H1 (cell line): ENCODE measurements at regions not wholly inside any gene's neighbourhood (a gene's known extent, or its start where the extent isn't known, plus 50 kb on each side); places are given as distances from the start of the nearest gene placed in this dataset.

ENCODE experiments used
- CTCF ChIA-PET: fragments of 300-600 bp; sonication (Branson Sonifier 250); formaldehyde crosslinking; loops from one replicate; lab custom pipeline; 2021; ENCODE audit not compliant: partially characterized antibody; lab: Charles Lee
- POLR2A ChIA-PET: fragments of 300-600 bp; sonication (Branson Sonifier 250); formaldehyde crosslinking; loops from one replicate; lab custom pipeline; 2021; ENCODE audit warnings: inconsistent platforms; ENCODE audit not compliant: partially characterized antibody; lab: Charles Lee
- DNase-seq, 2 experiments: peaks; one replicate each; pipeline versions ENCODE4 v3.0.0 to v3.0.0-alpha.2; 2010 to 2022; ENCODE audit warnings: low spot score in 2 of 2, low read depth in 1 of 2, mixed read lengths in 1 of 2
- FAIRE-seq: peaks from 2 replicates; lab custom pipeline; 2011; peaks lifted over from hg19 to GRCh38; lab: Jason Lieb, UNC
- H2AFZ ChIP-seq: 2 replicates; pipeline ENCODE4 v1.8.1; 2012; ENCODE audit warnings: low read length, inconsistent platforms
- H2AK5ac ChIP-seq: 2 replicates; pipeline ENCODE4 v1.6.1; 2013; ENCODE audit warnings: low read depth, low read length
- H2BK120ac ChIP-seq: replicated peaks from 2 replicates; pipeline ENCODE3; 2013; ENCODE audit warnings: low read depth, low read length, inconsistent platforms
- H2BK12ac ChIP-seq: 2 replicates; pipeline ENCODE4 v1.6.1; 2013; ENCODE audit warnings: low read depth, low read length
- H2BK15ac ChIP-seq: 2 replicates; pipeline ENCODE4 v1.6.1; 2013; ENCODE audit warnings: low read length
- H2BK20ac ChIP-seq: 2 replicates; pipeline ENCODE4 v1.6.1; 2013; ENCODE audit warnings: low read length
- H2BK5ac ChIP-seq: 2 replicates; pipeline ENCODE4 v1.6.1; 2013; ENCODE audit warnings: low read depth, low read length
- H3K14ac ChIP-seq: 2 replicates; pipeline ENCODE4 v1.6.1; 2013; ENCODE audit warnings: inconsistent platforms; ENCODE audit not compliant: insufficient read length
- H3K18ac ChIP-seq: 2 replicates; pipeline ENCODE4 v1.6.1; 2013; ENCODE audit warnings: low read length; ENCODE audit errors: extremely low read depth
- H3K23ac ChIP-seq: 2 replicates; pipeline ENCODE4 v1.6.1; 2013; ENCODE audit warnings: inconsistent platforms; ENCODE audit not compliant: insufficient read length
- H3K23me2 ChIP-seq: 2 replicates; pipeline ENCODE4 v1.6.1; 2013; ENCODE audit warnings: low read depth, low read length
- H3K27ac ChIP-seq: 2 replicates; pipeline ENCODE4 v1.6.1; 2011; ENCODE audit warnings: low read depth, low read length, inconsistent platforms
- H3K27me3 ChIP-seq, 4 experiments: replicated peaks in 1 of 4; 1 replicate in 1 of 4; 2 replicates in 3 of 4; pipeline versions ENCODE4 v1.6.1 to v1.8.1; 2011 to 2013; ENCODE audit warnings: low read length in 3 of 4, mild to moderate bottlenecking in 3 of 4, inconsistent platforms in 2 of 4, mixed read lengths in 2 of 4, moderate library complexity in 1 of 4; ENCODE audit not compliant: control insufficient read depth in 3 of 4, insufficient read depth in 3 of 4; ENCODE audit errors: extremely low read depth in 1 of 4
- H3K36me3 ChIP-seq, 4 experiments: 2 replicates each; pipeline versions ENCODE4 v1.6.1 to v1.8.1; 2011 to 2013; ENCODE audit warnings: mild to moderate bottlenecking in 4 of 4, low read length in 3 of 4, moderate library complexity in 2 of 4, control low read depth in 1 of 4, inconsistent platforms in 1 of 4; ENCODE audit not compliant: insufficient read depth in 4 of 4, control insufficient read depth in 2 of 4
- H3K4ac ChIP-seq: replicated peaks from 2 replicates; pipeline ENCODE3; 2013; ENCODE audit warnings: low read length, low read depth, mixed read lengths, inconsistent platforms; ENCODE audit not compliant: insufficient read length
- H3K4me1 ChIP-seq, 4 experiments: replicated peaks in 1 of 4; 1 replicate in 1 of 4; 2 replicates in 3 of 4; pipeline versions ENCODE4 v1.6.1 to v1.8.1; 2011 to 2013; ENCODE audit warnings: low read length in 3 of 4, inconsistent platforms in 2 of 4, mixed read lengths in 1 of 4; ENCODE audit not compliant: insufficient read depth in 4 of 4, control insufficient read depth in 3 of 4
- H3K4me2 ChIP-seq, 2 experiments: 2 replicates each; pipeline versions ENCODE4 v1.6.1 to v1.8.1; 2011 to 2013; ENCODE audit warnings: low read depth in 2 of 2, low read length in 2 of 2, control low read depth in 1 of 2, inconsistent platforms in 1 of 2, mild to moderate bottlenecking in 1 of 2; ENCODE audit not compliant: insufficient read depth in 1 of 2
- H3K4me3 ChIP-seq, 4 experiments: fragments of 200-600, 300-600 bp in 1 of 4; sonication (generic), shearing (Covaris generic), sonication (Bioruptor Twin) in 1 of 4; 2 replicates each; pipeline versions ENCODE4 v1.5.1 to v1.8.1; 2011 to 2016; ENCODE audit warnings: low read length in 4 of 4, low read depth in 3 of 4, control low read depth in 2 of 4, inconsistent platforms in 2 of 4, mild to moderate bottlenecking in 2 of 4, mixed read lengths in 1 of 4, moderate library complexity in 1 of 4; ENCODE audit not compliant: insufficient read depth in 2 of 4; ENCODE audit errors: extremely low read depth in 1 of 4
- H3K56ac ChIP-seq: replicated peaks from 2 replicates; pipeline ENCODE3; 2013; ENCODE audit warnings: low read depth, mild to moderate bottlenecking, mixed read lengths, low read length, inconsistent platforms; ENCODE audit not compliant: insufficient read length
- H3K79me1 ChIP-seq: 2 replicates; pipeline ENCODE4 v1.6.1; 2013; ENCODE audit warnings: low read depth, low read length, control low read depth
- H3K79me2 ChIP-seq, 2 experiments: 2 replicates each; pipeline versions ENCODE4 v1.6.1 to v1.8.1; 2012 to 2013; ENCODE audit warnings: low read length in 2 of 2, mild to moderate bottlenecking in 2 of 2, inconsistent platforms in 1 of 2; ENCODE audit not compliant: insufficient read depth in 2 of 2, control insufficient read depth in 1 of 2
- H3K9ac ChIP-seq, 4 experiments: replicated peaks in 1 of 4; 1 replicate in 1 of 4; 2 replicates in 3 of 4; pipeline versions ENCODE4 v1.6.1 to v1.8.1; 2011 to 2013; ENCODE audit warnings: low read depth in 3 of 4, low read length in 3 of 4, control low read depth in 2 of 4, mild to moderate bottlenecking in 2 of 4, moderate library complexity in 2 of 4, inconsistent platforms in 1 of 4; ENCODE audit errors: extremely low read depth in 1 of 4
- H3K9me3 ChIP-seq, 2 experiments: 2 replicates each; pipeline versions ENCODE4 v1.6.1 to v1.8.1; 2012 to 2013; ENCODE audit warnings: mild to moderate bottlenecking in 2 of 2, moderate library complexity in 2 of 2, control low read depth in 1 of 2, inconsistent platforms in 1 of 2, low read depth in 1 of 2, low read length in 1 of 2, mixed read lengths in 1 of 2; ENCODE audit not compliant: insufficient read depth in 2 of 2
- H4K20me1 ChIP-seq, 2 experiments: replicated peaks in 1 of 2; 2 replicates each; pipeline versions ENCODE3 to v1.8.1; 2011 to 2013; ENCODE audit warnings: inconsistent platforms in 2 of 2, low read length in 2 of 2, mild to moderate bottlenecking in 1 of 2; ENCODE audit not compliant: insufficient read depth in 2 of 2, control insufficient read depth in 1 of 2
- H4K5ac ChIP-seq: 2 replicates; pipeline ENCODE4 v1.6.1; 2013; ENCODE audit warnings: low read length, low read depth, mixed read lengths, inconsistent platforms; ENCODE audit not compliant: insufficient read length
- H4K8ac ChIP-seq: 2 replicates; pipeline ENCODE4 v1.8.0; 2013; ENCODE audit warnings: mild to moderate bottlenecking, moderate library complexity, low read length, inconsistent platforms; ENCODE audit not compliant: insufficient read depth; ENCODE audit errors: extremely low read depth
- H4K91ac ChIP-seq: replicated peaks from 2 replicates; pipeline ENCODE3; 2013; ENCODE audit warnings: low read length, mixed read lengths, inconsistent platforms; ENCODE audit not compliant: insufficient read length
- CTBP2 ChIP-seq: IDR thresholded peaks from 2 replicates; pipeline ENCODE4 v1.7.0; 2011; ENCODE audit warnings: borderline replicate concordance, mild to moderate bottlenecking, moderate library complexity, mixed read lengths, low read length; ENCODE audit not compliant: insufficient read depth, insufficient read length
- EP300 ChIP-seq, 2 experiments: IDR thresholded peaks; 1 replicate in 1 of 2; 2 replicates in 1 of 2; pipeline ENCODE4 v1.6.1; 2011 to 2012; ENCODE audit warnings: low read depth in 2 of 2, low read length in 2 of 2, mild to moderate bottlenecking in 2 of 2, borderline replicate concordance in 1 of 2, inconsistent platforms in 1 of 2, moderate library complexity in 1 of 2
- RBBP5 ChIP-seq: IDR thresholded peaks from 2 replicates; pipeline ENCODE4 v1.7.1; 2012; ENCODE audit warnings: low read depth, mild to moderate bottlenecking, inconsistent platforms, low read length, moderate library complexity, borderline replicate concordance
- WGBS, 2 experiments: shearing (Covaris generic) in 1 of 2; methylation state at CpG; one replicate each; pipeline versions ENCODE4 v1.1.6 to v1.1.7; 2013 to 2015; ENCODE audit warnings: low lambda C conversion rate in 2 of 2, mixed read lengths in 2 of 2, inconsistent platforms in 1 of 2, low coverage in 1 of 2, missing lambda C conversion rate in 1 of 2; ENCODE audit not compliant: insufficient replicate concordance in 2 of 2, insufficient coverage in 1 of 2, insufficient read length in 1 of 2; ENCODE audit errors: extremely low coverage in 1 of 2, missing lambda C conversion rate in 1 of 2; 5-methylcytosine and 5-hydroxymethylcytosine counted together

DNA sequence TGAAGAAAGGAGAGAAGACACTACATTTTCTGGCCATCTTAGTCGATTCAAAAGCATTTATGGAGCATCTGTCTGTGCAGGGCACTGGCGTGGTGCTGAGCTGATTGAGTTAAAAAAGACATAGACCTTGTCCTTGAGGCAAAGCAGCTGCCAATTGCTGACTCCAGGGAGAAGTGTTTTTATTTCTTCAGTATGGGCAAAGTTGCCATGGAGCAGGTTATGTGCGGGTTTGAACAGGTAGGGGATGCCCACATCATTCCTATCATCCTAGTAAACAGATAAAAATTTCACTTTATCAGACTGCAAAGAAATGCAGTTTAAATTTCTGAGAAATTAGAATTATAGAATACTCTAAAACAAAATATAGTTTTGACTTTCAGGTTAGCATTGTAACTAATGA is 125.8 kb downstream of the NUP35 start:
- no peak overlapping the region for H3K23ac ChIP-seq
- no peak overlapping the region for H3K4me2 ChIP-seq
- H3K27me3 ChIP-seq = no peaks in the 10 kb centered on the region
- no peak overlapping the region for H3K27ac ChIP-seq
- H3K9me3 ChIP-seq = no peaks in the 10 kb centered on the region
- H4K91ac ChIP-seq = no peak overlapping the region
- no peak overlapping the region for H3K4me3 ChIP-seq
- no peak overlapping the region for H2AFZ ChIP-seq
- H3K79me1 ChIP-seq = no peaks in the 10 kb centered on the region
- H3K56ac ChIP-seq = no peak overlapping the region
- ChIA-PET POLR2A (interaction anchor here (1.2 kb wide), 1 partner anchor 125 kb away, joined by 3 read pairs; no protein-coding TSS in a partner anchor), CTCF (interaction anchor here (1.3 to 3.3 kb wide), 8 partner anchors 8 to 775 kb away, joined by 3 to 30 read pairs (median 6); no protein-coding TSS in a partner anchor)
- no peak for FAIRE-seq
- 85% methylated on average over 3 of the region's 3 CpGs; no CpG with 5 or more reads in 1 of the 2 experiments for WGBS, 2 experiments
- no peaks in the 10 kb centered on the region for H4K20me1 ChIP-seq
- no peak overlapping the region for H2AK5ac ChIP-seq
- no peak overlapping the region for H4K5ac ChIP-seq
- H2BK20ac ChIP-seq = no peak overlapping the region
- no peak overlapping the region for H4K8ac ChIP-seq
- H2BK15ac ChIP-seq = no peak overlapping the region
- no peak overlapping the region for H2BK5ac ChIP-seq
- H2BK12ac ChIP-seq = no peak overlapping the region
- no peak overlapping the region for H3K9ac ChIP-seq
- H3K23me2 ChIP-seq = no peaks in the 10 kb centered on the region
- no peak overlapping the region for H3K14ac ChIP-seq
- no peak for TF ChIP-seq EP300 (IDR thresholded peaks at IDR 0.05; ENCODE audit: borderline replicate concordance in 1 of 2, low read depth in 2 of 2, low read length in 2 of 2)
- no peak for TF ChIP-seq CTBP2
- no peak for TF ChIP-seq RBBP5
- no peaks in the 10 kb centered on the region for H3K4me1 ChIP-seq
- H3K36me3 ChIP-seq = no peaks in the 10 kb centered on the region
- H3K4ac ChIP-seq = no peak overlapping the region
- no peak for DNase-seq
- no peak overlapping the region for H2BK120ac ChIP-seq
- no peak overlapping the region for H3K18ac ChIP-seq
- no peaks in the 10 kb centered on the region for H3K79me2 ChIP-seq
